ENCODE measurements at regions not wholly inside any gene's neighbourhood (a gene's known extent, or its start where the extent isn't known, plus 50 kb on each side); places are given as distances from the start of the nearest gene placed in this dataset.

DNA sequence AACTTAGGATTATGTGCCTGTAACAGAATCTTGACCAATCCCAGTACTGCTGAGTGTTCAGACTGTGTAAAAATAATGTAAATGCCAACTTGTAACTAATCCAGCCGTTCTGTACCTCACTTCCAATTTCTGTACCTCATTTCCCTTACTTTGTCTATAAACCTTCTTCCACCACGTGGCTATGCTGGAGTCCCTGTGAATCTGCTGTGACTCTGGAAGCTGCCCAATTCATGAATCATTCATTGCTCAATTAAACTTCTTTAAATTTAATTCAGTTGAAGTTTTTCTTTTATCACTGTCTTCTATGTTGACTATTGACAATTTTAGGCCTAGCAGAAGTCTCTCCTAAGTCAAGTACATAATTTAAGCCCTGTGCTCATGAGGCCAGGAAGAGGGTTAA is 215.3 kb upstream of the RHOBTB1 start:
- DNase-seq = no peak
- Mint-ChIP-seq H3K27ac (ENCODE audit: unreplicated experiment) (no peak overlapping the region), H3K9me3 (ENCODE audit: low read depth, unreplicated experiment) (no peaks in the 10 kb centered on the region), H3K27me3 (ENCODE audit: unreplicated experiment) (no peaks in the 10 kb centered on the region), H3K36me3 (ENCODE audit: insufficient read depth, unreplicated experiment) (no peaks in the 10 kb centered on the region), H3K4me1 (ENCODE audit: low read depth, unreplicated experiment) (no peaks in the 10 kb centered on the region), H3K4me3 (ENCODE audit: low read depth, unreplicated experiment) (no peak overlapping the region)
- no TSS peak for BruUV-seq (replicated peaks)
- no peak for TF ChIP-seq CTCF (IDR thresholded peaks at IDR 0.05; ENCODE audit: unreplicated experiment)
- intact Hi-C loops (cut with micrococcal nuclease; ENCODE audit: unreplicated experiment) = no loop called here
- CTCF ChIA-PET = no interaction called here

- no peak for TF ChIP-seq CTCF (IDR thresholded peaks at IDR 0.05; ENCODE audit: unreplicated experiment)
- Mint-ChIP-seq H3K9me3 (ENCODE audit: low read depth, unreplicated experiment) (no peaks in the 10 kb centered on the region), H3K4me1 (ENCODE audit: low read depth, unreplicated experiment) (no peaks in the 10 kb centered on the region), H3K36me3 (ENCODE audit: insufficient read depth, unreplicated experiment) (no peaks in the 10 kb centered on the region), H3K27me3 (ENCODE audit: unreplicated experiment) (no peaks in the 10 kb centered on the region), H3K4me3 (ENCODE audit: low read depth, unreplicated experiment) (no peak overlapping the region), H3K27ac (ENCODE audit: unreplicated experiment) (no peak overlapping the region)
- BruUV-seq (replicated peaks) = no TSS peak
- CTCF ChIA-PET = no interaction called here
- no peak for DNase-seq
- intact Hi-C loops (cut with micrococcal nuclease; ENCODE audit: unreplicated experiment) = no loop called here
Measured at GRCh38 chr10:61157182-61157581, 213.2 kb upstream of the RHOBTB1 start.

DNA sequence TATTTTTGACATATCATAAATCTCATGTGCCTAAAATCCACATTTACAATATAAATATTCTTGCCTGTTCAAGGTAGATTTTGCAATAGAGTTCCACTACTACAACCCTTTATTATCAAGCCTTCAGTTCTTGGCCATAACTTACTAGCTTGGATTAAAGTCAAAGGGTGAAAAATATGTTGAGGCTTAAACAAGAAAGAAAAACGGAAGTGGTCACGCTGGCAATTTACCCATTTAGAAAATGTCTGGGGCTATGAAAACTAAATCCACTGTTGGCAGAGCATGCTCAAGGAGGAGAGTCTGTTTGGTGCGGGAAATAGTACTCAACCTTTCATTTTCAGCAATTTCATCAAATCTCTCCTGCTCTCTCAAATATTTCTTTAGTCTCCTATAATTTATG is 209.8 kb upstream of the RHOBTB1 start:
- Mint-ChIP-seq H3K27me3 (ENCODE audit: unreplicated experiment) (no peaks in the 10 kb centered on the region), H3K4me3 (ENCODE audit: low read depth, unreplicated experiment) (no peak overlapping the region), H3K9me3 (ENCODE audit: low read depth, unreplicated experiment) (no peaks in the 10 kb centered on the region), H3K36me3 (ENCODE audit: insufficient read depth, unreplicated experiment) (no peaks in the 10 kb centered on the region), H3K27ac (ENCODE audit: unreplicated experiment) (no peak overlapping the region), H3K4me1 (ENCODE audit: low read depth, unreplicated experiment) (no peaks in the 10 kb centered on the region)
- intact Hi-C loops (cut with micrococcal nuclease; ENCODE audit: unreplicated experiment) = no loop called here
- no peak for TF ChIP-seq CTCF (IDR thresholded peaks at IDR 0.05; ENCODE audit: unreplicated experiment)
- CTCF ChIA-PET = no interaction called here
- BruUV-seq (replicated peaks) = no TSS peak
- no peak for DNase-seq

DNA sequence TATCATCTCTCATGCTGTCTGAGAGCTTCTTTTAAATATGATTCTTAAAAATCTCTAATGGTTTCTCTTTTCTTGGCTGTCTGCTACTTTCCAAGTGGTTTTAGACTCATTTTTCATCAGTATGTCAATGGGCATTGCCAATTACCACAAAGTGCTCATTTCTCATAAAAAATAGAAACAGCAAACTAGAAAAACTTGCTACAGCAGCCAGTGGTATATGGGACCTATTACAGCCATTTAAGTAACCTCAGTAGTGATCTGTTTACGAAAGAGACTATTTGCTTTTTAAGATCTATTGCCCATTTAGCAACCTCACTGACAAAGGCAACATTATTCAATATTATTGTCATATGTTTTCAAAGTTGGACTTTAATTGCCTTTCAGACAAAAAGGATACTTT is 207.1 kb upstream of the RHOBTB1 start:
- Mint-ChIP-seq H3K27me3 (ENCODE audit: unreplicated experiment) (no peaks in the 10 kb centered on the region), H3K27ac (ENCODE audit: unreplicated experiment) (no peak overlapping the region), H3K4me1 (ENCODE audit: low read depth, unreplicated experiment) (no peaks in the 10 kb centered on the region), H3K9me3 (ENCODE audit: low read depth, unreplicated experiment) (no peaks in the 10 kb centered on the region), H3K4me3 (ENCODE audit: low read depth, unreplicated experiment) (no peak overlapping the region), H3K36me3 (ENCODE audit: insufficient read depth, unreplicated experiment) (no peaks in the 10 kb centered on the region)
- TF ChIP-seq CTCF (IDR thresholded peaks at IDR 0.05; ENCODE audit: unreplicated experiment) = no peak
- CTCF ChIA-PET = no interaction called here
- intact Hi-C loops (cut with micrococcal nuclease; ENCODE audit: unreplicated experiment) = no loop called here
- DNase-seq = no peak
- BruUV-seq (replicated peaks) = no TSS peak

- no peaks in the 10 kb centered on the region for H3K4me1 Mint-ChIP-seq (ENCODE audit: low read depth, unreplicated experiment)
- H3K9me3 Mint-ChIP-seq (ENCODE audit: low read depth, unreplicated experiment) = no peaks in the 10 kb centered on the region
- no peaks in the 10 kb centered on the region for H3K27me3 Mint-ChIP-seq (ENCODE audit: unreplicated experiment)
- H3K27ac Mint-ChIP-seq (ENCODE audit: unreplicated experiment) = no peak overlapping the region
- H3K4me3 Mint-ChIP-seq (ENCODE audit: low read depth, unreplicated experiment) = no peak overlapping the region
- intact Hi-C loops (cut with micrococcal nuclease; ENCODE audit: unreplicated experiment) = no loop called here
- no TSS peak for BruUV-seq (replicated peaks)
- DNase-seq = no peak
- no peak for TF ChIP-seq CTCF (IDR thresholded peaks at IDR 0.05; ENCODE audit: unreplicated experiment)
- no peaks in the 10 kb centered on the region for H3K36me3 Mint-ChIP-seq (ENCODE audit: insufficient read depth, unreplicated experiment)
- CTCF ChIA-PET = no interaction called here
Measured at GRCh38 chr10:61148451-61148850, 204.5 kb upstream of the RHOBTB1 start.
